Activated naive CD4-positive, alpha-beta T cell treated with anti-CD3 and anti-CD28 coated beads, Interleukin-2, amount 50 U/mL, for 16 hours (primary cell): ENCODE measurements at regions not wholly inside any gene's neighbourhood (a gene's known extent, or its start where the extent isn't known, plus 50 kb on each side); places are given as distances from the start of the nearest gene placed in this dataset.

Experiments used
- DNase-seq: peaks from one replicate; pipeline ENCODE4 v3.0.0-alpha.2; 2020

DNA sequence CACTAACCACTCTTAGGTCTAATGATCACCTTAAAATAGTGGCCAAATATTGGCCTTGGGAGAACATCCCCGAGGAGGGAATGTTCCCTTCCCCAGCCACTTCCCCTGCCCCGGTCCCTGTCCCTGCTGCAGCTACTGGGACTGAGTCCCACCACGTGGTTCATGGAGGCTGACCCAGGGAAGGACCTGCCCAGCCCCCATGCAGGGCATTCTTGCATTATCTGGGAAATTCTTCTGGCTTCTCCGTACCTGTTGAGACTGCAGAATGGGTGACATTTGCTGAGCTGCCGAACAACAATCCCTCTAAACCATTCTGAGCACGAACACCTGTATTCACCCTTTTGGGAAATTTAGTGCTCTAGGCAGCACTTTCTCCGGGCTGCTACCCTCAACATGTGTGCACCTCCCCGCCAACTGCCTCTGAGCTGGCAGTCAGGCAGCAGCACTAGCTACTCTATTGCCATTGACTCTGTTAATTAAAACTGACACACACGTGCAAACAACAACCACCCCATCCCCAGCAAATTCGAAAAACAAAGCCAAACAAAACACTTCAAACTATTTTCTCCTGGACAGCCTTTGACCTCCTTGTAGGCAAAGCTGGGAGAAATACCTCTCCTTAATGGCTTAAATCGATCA, 567.4 kb upstream of the MKI67 start:
- no peak for DNase-seq

DNA sequence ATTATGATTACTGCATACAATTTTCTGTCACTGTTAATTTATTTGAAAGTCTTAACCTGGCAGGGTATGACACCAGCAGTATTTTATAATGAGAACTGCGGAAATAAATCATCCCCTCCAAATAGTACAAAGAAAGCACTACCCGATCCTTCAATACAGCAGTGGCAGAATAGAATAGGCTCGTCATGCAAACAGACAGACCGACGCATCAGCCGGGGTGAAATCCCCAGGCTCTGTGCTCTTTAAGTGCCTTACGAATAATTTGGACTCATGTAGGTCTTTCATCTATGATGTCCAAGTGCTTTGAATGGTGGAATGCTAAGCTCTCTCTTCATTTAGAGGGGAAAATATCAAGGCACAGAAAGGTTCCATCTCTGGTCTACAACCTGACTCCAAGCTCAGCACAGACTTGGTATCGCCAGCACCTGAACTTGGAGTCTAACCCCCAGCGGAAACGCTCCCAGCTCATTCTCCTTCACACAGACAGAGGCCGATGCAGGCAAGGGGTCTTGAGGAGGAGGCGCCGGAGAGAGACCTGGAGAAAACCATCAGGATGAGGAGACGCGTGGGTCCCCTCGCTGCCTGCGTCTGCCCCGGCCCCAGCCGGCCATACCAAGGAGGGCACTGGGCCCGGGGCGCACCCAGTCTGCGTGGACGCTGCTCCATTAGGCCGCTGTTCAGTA, 568.1 kb upstream of the MKI67 start:
- no peak for DNase-seq

DNA sequence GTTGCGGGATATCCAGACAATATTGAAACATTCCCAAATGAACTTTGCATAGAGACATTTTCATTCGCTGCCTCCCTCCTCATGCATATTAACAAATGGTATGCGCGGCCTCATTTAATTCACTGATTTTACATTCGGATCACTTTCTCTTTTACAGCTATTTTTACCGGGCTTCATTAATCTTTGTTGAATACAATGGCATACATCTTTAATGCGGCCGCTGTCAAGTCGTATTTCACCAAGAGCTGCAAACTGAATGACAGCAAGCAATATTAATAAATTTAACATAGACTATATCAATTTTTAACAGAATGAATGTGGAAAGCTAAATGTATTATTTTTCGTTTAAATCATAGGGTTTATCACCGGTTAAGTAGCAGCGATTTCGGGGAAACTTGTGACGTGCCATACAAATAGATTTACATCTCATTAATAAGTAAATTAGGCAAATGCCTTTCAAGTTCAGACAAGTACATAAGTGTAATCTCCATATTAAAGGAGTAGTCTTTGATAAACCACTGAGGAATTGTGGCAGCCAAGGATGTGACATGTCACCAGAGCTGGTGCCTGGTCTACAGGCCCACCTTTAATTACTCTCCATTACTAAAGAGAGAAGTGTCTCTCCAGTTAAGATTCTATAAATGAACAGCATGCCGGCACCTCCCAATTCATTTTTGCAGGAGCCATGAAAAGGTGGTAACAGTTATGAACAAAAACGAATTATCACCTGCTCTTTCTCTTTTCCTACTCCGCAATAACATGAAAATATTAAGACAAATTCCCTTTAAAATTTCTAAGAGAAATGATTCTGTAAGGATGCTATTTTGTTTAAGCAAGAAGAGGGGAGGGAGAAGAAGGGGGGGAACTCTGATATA, 568.9 kb upstream of the MKI67 start:
- no peak for DNase-seq

DNA sequence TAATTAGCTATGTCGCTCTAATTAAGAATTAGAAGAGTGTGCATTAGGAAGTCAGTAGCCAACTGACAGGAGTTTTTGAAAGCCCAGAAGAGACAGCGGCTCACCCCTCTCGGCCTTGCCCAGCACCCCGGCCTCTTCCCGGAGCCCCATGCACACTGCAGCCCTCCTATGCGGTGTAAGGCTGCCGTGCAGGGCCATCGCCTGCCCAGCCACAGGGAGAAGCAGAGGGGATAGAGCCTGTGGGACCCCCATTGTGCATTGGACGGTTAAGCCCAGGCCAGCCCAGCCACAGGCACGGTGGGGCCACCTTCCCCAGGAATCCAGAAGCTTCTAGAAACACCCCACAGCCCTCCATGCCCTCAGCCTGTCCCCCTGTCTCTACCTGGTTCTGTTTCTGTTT, 569.7 kb upstream of the MKI67 start:
- DNase-seq, result no peak

DNA sequence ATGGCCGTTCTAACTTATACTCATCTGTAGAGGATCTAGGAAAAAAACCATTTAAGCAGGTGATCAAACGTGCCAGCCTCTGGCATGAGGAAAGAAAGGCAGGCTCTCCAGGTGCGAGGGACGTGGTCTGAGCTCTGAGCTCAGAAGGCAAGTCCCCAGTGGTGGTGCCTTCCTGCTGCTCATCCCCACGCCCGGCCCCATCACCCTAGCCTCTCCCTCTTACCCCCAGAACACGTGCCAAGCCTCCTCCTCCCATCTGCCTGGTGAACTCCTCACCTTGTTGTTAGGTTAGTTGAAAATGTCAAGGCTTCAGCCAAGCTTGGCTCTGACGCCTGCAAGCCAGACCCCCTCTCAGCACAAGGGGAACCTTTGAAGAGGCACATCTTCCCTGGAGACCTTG, 571.2 kb upstream of the MKI67 start:
- DNase-seq, result no peak

DNA sequence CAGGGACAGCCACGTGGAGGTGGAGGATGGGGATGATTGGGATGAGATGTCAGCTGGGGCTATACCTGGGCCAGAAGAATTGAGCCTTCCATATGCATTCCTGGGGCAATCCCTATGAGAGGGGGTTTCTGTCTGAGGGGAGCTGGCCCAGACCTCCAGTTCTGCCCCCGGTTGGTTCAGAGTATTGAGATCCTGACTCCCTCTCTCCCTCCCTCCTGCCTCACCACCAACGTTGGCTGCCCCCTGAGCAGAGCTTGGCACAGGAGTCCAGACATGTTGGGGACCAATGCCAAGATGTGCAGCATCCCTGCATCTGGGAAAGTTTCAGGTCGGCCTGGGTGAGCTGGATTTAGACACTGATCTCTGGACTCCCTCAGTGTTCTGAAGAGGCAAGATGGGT, 575.2 kb upstream of the MKI67 start:
- no peak for DNase-seq

DNA sequence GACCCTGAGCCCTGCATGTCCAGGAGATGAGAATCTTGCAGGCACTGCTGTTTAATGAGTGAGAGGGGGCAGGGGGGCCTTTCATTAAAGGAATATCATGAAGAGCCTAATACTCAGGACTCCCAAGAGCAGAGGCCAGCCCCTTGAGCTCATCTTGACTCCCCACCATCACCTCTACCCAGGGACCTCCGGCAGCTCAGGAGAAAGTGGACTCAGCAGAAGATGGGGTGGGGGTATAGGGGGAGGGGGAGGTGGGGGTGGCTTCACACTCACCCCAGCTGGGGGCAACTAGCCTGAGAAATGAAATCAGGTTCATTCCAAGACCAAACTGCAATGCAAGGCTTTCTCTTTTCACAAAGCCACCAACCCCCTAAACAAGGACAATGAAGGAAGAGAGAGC, 575.6 kb upstream of the MKI67 start:
- no peak for DNase-seq

DNA sequence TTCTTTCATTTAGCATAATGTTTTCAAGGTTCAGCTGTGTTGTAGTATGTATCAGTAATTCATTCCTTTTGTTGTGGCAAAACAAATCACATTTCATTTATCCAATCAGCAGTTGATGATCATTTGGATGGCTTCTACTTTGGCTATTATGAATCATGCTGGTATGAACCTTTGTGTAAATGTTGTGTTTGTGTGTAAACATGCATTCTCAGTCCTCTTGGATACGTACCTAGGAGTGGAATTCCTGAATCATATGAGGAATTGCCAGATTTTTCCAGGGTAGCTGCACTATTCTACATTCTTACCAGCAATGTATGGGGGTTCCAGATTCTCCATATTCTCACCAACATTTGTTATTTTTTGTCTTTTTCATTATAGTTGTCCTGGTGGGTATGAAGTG, 578.5 kb upstream of the MKI67 start:
- DNase-seq, result no peak

DNA sequence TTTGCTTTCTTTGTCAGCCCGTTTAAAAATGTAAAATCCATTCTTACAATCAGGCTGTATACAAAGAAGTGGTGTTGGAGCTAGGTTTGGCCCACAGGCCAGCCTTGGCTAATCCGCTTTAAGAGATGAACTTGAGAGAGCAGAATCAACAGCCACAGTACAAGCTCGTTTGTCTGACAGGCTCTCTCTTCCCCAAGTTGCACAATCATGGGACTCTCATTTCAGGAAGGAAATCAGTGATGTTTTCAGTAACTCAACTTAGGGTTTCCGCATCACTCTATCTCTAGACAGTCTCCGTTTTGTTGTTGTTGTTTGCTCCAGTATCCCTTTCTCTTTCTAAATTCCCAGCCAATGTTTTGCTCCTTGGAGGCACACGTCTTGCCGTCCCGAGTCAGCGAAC, 582.0 kb upstream of the MKI67 start:
- no peak for DNase-seq

DNA sequence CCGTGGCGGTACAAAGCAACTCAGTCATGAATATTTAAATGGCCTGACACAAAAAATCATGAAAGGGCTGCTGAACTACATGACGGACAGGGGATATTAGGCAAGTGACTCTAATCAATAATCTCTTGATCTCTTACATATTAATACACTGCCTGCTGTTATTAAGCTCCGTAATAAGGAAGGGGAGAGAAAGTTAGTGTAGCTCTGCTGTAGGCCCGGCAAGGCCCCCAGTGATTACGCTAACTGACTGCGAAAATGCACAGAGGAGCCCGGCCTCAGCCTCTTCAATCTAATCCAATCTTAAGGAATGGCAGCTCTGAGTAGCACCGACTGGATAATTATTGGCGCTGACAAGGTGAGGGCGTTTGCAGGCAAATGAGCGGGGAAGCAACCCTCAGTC, 583.5 kb upstream of the MKI67 start:
- no peak for DNase-seq

DNA sequence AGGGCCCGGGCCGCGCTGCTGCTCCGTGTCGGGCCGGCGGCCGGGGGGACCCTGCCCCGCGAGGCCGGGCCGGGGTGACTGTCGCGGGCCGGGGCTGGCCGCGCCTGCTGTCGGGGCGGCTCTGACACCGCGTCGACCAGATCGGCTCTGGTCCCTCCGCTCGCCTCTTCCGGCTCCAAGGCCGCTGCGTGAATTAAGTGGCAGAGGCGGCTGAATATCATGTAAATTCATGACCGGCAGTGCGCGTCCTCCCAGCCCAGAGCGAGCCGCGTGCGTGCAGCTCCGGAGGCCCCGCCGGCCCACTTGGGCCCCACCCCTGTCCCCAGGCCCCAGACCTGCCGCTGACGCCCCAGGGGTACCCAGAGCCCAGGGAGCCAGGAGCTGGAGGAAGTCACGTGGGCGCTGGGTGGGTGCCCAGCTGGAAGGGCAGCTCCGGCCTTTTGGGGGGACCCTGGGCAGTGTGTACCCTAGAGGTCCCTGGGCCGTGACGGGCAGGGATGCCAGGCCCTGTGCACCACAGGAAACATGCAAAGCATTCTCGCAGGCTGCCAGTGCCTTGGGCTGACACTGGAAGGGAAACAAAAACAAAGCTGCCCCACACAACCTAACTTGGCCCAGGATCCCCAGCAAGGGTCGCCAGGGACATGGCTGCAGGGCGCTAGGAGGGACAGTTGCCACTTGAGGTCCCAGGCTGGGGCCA, 584.0 kb upstream of the MKI67 start:
- no peak for DNase-seq

DNA sequence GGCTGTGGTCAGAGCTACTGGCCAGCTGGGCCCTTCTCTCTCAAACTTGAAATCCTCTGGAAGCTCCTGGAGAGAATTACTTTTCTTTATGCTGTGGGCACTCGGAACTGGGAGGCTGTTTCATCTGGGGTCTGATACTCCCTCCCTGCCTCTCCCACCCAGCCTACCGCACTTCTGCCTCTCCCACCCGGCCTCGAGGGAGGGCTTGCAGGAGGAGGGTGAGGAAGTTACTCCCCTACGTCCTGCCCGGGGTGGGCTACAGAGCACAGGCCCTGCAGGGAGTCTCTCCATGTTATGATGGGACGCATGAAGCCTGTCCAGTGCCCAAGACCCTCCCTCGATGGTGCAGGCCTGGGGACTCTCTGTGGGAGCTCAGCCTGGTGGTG, 584.6 kb upstream of the MKI67 start:
- no peak for DNase-seq

DNA sequence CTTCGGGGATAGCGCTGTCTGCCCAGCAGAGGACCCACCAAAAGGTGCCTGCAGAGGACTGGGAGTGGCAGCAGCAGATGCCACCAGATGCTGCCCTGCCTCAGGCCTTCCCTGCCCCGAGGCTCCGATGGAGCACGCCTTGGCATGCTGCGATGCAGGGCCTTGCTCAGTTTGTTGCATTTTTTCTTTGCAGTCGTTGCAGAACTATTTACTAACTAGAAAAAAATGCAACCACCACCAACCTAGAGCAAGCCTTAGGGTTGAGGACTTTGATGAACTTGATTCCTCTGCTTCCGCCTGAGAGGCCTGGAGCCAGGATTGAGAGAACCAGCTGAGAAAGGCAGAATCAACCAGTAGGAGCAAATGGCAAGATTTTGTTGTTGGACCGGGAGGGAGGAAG, 585.6 kb upstream of the MKI67 start:
- DNase-seq, result no peak

DNA sequence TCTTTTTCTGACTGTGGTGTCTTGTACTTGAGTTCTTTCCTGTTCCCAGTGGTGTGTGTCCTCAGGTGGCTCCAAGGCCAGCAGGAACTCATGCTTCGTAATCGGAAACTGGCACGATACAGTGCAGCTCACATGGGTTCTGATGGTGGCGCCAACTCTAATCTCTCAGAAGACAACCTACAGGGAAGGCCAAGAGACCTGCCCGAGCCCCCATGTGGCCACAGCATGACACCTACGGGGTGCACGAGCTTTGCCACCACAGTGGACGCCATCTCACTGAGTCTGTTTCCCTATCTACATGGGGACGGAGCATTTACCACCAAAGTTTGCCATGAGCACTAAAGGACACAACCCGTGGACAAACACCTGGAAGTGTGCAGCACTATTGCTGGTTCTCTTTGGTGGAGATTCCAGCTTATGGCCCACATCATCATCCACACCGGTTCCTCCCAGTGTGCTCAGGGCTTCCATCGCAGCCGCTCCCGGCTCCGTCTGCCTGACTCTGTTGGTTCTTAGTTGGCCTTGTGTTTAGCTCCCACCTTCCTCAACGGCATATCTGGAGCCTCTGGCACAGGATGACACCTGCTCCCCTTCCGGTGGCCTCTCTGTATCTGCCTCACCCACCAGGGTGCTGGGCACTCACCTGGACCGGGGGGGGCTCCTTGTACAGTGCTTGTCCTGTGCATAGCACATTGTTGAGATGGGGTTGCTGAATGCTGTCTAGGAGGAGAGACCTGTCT, 586.6 kb upstream of the MKI67 start:
- no peak for DNase-seq

DNA sequence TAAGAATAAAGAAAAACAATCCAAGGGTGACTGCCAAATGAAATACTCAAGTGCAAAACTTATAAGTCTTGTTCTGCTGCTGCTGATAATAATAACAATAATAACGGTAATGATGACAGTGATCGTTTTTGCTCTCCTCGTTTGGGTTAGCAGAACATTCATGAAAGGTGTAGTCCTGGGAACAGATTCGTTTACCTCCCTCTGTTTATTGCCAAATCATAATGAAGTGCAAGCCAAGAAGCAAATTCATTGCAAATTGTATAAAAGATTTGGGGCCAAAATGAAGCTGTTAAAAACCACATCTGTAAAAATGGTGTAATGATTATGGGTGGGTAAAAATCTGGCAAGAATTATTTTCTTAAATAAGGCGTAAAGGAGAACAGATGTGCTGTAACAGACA, 587.2 kb upstream of the MKI67 start:
- DNase-seq, result no peak

DNA sequence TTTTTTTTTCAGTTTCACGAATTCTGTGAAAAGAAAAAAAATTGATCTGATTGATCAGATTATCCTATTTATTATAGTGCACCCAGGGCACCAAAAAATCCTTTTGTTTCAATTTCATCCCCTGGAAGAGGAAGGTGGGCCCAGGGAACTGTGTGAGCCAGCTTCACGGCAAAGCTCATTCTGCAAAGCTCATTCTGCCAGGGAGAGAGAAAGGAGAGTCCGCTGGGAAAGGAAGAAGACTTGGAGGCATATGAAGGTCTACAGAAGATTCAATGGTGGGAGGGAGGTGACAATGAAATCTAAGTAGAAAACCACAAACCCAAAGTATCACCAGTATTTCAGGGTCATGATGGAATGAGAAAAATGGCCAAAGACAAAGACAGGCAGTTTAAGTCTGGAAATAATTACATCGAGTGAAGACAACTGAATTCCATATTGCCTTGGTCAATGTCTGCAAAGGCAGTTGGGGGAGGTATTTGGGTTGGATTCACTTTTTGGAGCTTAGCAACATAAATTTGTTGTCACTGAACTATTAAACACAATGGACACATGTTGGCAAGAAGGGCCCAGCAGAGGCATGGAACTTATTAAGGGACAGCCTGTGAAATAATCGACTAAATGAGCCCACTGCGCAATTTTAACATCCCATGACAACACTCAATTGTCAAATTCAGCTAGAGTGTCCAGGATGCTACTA, 587.8 kb upstream of the MKI67 start:
- no peak for DNase-seq

DNA sequence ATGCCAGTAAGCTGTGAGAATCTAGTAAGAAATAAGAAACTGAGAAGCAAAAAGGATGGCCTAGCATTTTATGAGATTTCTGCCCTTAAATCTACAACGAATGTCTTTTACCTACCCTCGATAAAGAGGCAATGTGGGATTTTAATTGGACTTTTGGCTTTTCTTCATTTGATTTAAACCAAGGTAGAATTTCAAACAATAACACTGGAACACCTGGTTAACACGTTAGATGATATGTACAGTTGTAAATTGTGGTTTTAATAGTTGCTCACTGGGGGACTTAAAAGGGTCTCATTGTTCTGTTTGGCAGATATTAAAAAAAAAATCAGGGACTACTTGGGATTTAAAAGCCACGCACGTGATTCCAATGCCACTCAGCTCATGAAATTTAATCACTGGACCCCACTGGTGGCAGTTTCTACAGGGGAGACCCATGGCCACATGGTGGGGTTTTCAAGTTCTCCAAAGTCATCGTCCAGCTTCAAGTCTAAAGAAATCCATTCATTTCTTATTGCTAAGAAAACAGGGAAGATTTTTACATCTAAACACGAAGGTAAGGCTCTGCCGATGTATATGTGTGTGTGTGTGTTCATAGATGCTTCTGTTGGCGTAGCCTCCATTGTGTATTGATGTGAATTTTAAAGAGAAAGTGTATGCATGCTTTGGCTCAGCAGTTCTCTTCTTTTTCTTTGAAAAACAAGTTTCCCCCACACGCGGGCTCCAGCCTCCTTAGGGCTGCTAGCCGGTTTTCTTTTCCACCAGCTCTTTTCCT, 588.6 kb upstream of the MKI67 start:
- no peak for DNase-seq

DNA sequence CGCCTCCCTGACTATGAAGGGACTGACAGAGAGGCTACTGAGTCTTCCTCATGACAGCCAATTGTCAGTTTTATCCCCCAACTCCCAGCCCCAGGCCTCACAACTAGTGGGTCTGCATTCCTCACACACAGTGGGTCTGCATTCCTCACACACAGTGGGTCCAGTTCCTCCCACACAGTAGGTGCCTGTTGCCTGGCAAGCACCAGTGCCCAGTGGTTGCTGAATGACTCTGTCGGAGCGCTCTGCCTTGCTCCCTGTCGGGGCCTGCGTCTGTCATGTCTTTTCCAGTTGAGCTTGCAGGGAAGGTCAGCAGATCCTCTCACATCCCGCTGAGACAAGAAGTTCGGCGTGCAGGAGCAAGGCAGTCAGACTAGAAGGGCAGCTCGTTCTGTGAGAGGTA, 590.0 kb upstream of the MKI67 start:
- no peak for DNase-seq

DNA sequence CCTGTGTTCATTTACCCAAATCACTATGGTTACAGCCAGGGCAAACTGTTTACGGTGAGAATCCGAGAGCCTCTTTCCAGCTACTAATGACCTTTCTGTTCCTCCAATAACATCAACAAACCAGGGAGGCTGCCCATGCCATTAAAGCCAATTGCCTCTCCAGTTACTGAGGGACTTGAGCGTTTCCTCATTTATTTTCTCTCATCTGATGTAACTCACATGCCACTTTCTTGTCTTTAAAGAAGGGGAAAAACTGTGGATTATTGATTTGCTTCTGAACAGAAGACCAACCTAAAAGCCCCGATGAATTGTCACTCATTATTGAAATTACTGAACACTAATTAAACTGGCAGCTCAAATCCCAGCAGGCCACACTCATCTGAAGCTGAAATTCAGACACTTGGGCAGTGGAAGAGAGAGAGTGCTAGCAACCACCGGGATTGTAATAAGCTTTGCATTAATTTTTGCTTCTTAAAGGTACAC, 595.8 kb upstream of the MKI67 start:
- DNase-seq, result no peak

DNA sequence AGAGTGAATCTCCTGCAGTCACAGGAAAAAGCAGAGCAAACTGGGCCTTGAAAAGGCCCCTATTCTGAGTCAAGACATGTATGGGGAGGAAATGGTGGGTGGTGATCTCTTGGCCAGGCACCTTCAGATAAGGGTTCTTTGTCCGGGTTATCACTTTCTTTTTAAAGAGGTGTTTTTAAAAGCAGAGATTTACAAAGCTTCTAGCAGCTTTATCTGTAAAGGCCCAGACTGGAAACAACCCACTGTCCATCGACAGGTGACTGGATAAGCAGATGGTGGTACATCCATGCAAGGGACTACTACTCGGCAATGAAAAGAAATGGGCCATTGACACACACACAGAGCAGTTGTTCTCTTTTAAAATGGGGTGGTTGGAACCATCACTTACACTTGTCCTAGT, 596.7 kb upstream of the MKI67 start:
- DNase-seq, result no peak

DNA sequence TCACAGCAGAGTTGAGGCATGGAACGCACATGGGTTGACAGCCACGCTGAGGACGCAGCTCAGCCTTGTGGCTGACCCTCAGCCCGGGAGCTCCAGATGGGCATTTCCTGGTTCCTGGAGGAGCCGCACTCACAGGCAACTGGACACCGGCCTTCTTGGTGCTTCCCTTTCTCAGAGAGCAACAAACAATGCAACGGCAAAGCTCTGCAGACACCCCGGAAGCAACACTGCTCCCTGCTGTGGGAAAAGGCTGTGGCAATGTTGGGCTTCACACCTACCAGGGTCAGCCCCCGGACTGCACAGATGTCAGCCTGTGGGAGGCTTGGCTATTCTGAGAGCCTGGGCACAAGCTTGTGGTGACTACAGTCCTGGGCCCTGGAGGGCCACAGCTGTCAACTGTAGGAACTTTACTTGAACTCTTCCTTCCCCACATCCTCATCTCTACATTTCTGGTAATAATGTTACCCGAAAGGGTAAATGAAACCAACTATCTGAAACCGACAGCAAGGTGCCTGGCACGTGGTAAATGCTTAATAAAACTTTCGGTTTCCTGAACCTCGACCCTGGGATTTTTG, 597.5 kb upstream of the MKI67 start:
- no peak for DNase-seq
